HG02678 (cell line): ENCODE measurements at regions not wholly inside any gene's neighbourhood (a gene's known extent, or its start where the extent isn't known, plus 50 kb on each side); places are given as distances from the start of the nearest gene placed in this dataset.
A peak's percentile ranks its signal among the peaks of the same experiment; 100 is the strongest.
"Not testable (repeated sequence)": the region's sequence is repeated elsewhere in the genome, so short reads cannot be mapped to it uniquely, and the experiment has no call there.

ENCODE experiments used
- ATAC-seq: cut with Tn5 transposase; IDR thresholded peaks from one replicate; pipeline ENCODE4 v1.9.1; 2021; ENCODE audit warnings: mild to moderate bottlenecking, moderate library complexity; ENCODE audit not compliant: unreplicated experiment

DNA sequence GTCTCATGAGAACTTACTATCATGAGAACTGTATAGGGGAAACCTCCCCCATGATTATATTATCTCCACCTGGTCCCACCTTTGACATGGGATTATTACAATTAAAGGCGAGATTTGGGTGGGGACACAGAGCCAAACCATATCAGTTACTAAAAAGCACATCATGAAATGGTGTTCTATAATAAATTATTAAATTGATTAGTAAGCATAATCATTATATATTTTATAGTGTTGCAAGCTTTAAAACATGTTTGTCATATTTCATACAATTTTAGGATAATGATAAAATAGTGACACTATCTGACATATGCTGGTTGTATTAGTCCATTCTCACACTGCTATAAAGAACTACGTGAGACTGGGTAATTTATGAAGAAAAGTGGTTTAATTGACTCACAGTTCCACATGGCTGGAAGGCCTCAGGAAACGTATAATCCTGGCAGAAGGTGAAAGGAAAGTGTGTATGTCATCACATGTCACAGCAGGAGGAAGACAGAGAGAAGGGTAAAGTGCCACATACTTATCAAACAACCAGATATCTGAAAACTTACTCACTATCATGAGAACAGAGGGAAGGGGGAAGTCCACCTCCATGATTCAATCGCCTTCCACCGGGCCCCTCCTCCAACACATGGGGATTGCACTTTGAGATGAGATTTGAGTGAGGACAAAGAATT is 539.2 kb upstream of the OLFM3 start:
- ATAC-seq, result no peak

DNA sequence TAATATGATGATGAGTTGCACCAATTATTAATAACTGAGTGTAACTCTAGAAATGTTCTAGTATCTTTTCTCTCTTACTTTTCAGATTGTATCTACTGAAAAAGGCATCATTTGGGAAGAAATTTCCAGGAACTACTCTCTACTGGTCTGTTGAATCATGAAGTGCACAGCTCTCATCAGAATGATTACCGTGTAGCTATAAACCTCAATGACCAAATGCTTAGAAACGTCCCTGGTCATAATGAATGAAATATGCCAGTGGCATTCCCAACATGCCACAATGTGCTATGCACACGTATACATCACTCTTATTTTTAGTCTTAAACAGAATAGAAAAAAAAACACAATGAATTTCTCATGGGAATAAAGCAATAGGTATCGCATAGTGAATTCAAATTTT is 534.3 kb upstream of the OLFM3 start:
- no peak for ATAC-seq

- no peak for ATAC-seq
These were observed 532.7 kb upstream of the OLFM3 start for GRCh38 chr1:102529446-102529845.

GRCh38 chr1:102500758-102501157 is 504.0 kb upstream of the OLFM3 start:
- no peak for ATAC-seq

GRCh38 chr1:102498929-102499328 is 502.2 kb upstream of the OLFM3 start:
- no peak for ATAC-seq

GRCh38 chr1:102497810-102498209 is 501.1 kb upstream of the OLFM3 start:
- ATAC-seq, result not testable (repeated sequence)

DNA sequence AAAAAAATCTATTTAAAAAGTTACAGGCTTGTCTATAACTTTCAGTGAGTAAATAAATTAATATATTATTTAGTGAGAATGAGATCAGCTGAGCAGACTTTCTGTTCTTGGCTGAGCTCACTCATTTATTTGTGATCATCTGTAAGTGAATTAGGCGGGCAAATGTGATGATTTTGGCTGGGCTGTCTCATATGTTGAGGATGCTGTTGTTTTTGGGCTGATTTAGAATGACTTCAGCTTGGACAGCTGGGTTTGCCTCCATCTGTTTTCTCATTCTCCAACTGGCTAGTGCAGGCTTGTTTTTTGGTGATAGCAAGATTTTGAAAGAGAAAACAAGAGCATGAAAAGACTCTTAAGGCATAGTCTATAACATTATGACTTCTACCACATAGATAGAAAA is 475.8 kb upstream of the OLFM3 start:
- no peak for ATAC-seq

- no peak for ATAC-seq
These were observed 474.0 kb upstream of the OLFM3 start for GRCh38 chr1:102470767-102471166.

DNA sequence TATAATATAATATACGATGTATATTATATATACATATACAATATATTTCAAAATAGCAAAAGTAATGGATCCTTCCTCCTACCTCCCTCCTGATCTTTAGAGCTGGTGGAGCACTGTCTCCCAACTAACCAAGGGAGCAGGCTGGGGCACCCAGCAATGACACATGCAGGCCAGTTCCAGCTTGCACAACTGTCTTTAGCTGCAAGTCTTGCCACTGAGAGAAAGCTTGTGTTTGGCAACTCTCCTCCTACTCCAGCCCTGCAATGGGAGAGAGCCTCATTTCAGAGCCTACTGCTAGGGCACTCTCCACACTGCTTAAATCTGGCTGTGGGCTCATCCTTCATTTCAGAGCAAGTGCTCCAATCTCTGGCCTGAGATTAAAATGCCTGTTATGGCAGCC is 469.8 kb upstream of the OLFM3 start:
- no peak for ATAC-seq

DNA sequence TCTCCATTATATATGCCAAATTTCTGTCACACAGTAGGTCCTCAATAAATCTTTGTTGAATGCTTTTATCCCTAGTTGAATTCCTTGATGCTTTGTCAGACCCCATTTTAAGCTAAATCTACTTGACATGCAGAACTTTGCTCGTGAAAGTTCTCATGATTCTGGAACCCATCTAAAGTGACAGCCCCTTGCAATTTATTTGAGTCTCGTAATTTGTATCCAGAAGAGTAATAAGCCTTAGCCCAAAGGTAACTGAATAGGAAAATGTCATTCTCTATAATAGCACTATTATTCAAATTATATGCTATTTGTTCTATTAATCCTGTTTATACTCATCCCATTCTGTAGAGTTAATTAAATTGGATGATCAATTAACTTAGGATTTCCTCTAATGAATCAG is 466.6 kb upstream of the OLFM3 start:
- ATAC-seq, result no peak

GRCh38 chr1:102442317-102442716 is 445.6 kb upstream of the OLFM3 start:
- not testable (repeated sequence) for ATAC-seq

- no peak for ATAC-seq
These were observed 438.8 kb upstream of the OLFM3 start for GRCh38 chr1:102435483-102435882.

- ATAC-seq, result peak; percentile 41
These were observed 437.7 kb upstream of the OLFM3 start for GRCh38 chr1:102434421-102434820.

GRCh38 chr1:102431253-102431652 is 434.5 kb upstream of the OLFM3 start:
- no peak for ATAC-seq

- no peak for ATAC-seq
These were observed 423.3 kb upstream of the OLFM3 start for GRCh38 chr1:102420034-102420433.
